ENCODE measurements at regions not wholly inside any gene's neighbourhood (a gene's known extent, or its start where the extent isn't known, plus 50 kb on each side); places are given as distances from the start of the nearest gene placed in this dataset.

DNA sequence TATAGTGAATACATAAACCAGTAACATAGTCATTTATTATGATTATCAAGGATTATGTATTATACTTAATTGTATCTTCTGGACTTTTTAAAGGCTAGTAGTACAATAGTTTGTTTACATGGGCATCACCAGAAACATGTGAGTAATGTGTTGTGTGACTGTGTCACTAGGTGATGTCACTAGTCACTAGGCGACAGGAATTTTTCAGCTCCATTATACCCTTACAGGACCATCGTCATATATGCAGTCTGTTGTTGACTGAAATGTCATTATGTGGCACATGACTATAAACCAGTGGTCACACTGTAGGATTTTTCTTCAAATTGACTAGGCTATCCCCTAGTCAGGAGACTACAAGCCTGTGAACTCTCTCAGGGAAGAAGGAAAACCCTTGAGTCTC, 86.5 kb upstream of the CENPW start:
- Histone ChIP-seq H3K27ac (ENCODE audit: low read depth, low read length) (no peak overlapping the region), H3K36me3 (ENCODE audit: control insufficient read depth, insufficient read depth, low read length) (no peaks in the 10 kb centered on the region), H2BK120ac (ENCODE audit: low read depth, low read length) (no peak overlapping the region), H3K79me2 (ENCODE audit: control insufficient read depth, insufficient read depth, low read length) (no peaks in the 10 kb centered on the region), H3K4ac (ENCODE audit: low read depth, low read length) (no peak overlapping the region), H3K27me3 (ENCODE audit: insufficient read depth, low read length, poor library complexity) (no peaks in the 10 kb centered on the region), H3K4me3 (ENCODE audit: low read length) (no peak overlapping the region), H3K56ac (ENCODE audit: low read length) (no peak overlapping the region), H3K4me1 (ENCODE audit: control insufficient read depth, low read depth, low read length) (no peaks in the 10 kb centered on the region), H3K79me1 (ENCODE audit: low read length) (no peaks in the 10 kb centered on the region), H3K4me2 (ENCODE audit: low read length) (no peak overlapping the region), H3K23ac (ENCODE audit: low read length) (no peak overlapping the region), H2AK5ac (ENCODE audit: low read length) (no peak overlapping the region), H2BK5ac (ENCODE audit: low read length) (no peak overlapping the region), H3K18ac (ENCODE audit: low read length) (no peak overlapping the region), H3K9ac (ENCODE audit: low read length) (no peak overlapping the region), H2BK15ac (replicated peaks; ENCODE audit: low read depth) (no peak overlapping the region), H4K8ac (ENCODE audit: low read depth, low read length) (no peak overlapping the region), H4K5ac (ENCODE audit: low read length) (no peak overlapping the region)
- no peak for DNase-seq
- WGBS (ENCODE audit: extremely low coverage, insufficient coverage, low lambda C conversion rate), result no CpG with 5 or more reads among the region's 2 CpGs

DNA sequence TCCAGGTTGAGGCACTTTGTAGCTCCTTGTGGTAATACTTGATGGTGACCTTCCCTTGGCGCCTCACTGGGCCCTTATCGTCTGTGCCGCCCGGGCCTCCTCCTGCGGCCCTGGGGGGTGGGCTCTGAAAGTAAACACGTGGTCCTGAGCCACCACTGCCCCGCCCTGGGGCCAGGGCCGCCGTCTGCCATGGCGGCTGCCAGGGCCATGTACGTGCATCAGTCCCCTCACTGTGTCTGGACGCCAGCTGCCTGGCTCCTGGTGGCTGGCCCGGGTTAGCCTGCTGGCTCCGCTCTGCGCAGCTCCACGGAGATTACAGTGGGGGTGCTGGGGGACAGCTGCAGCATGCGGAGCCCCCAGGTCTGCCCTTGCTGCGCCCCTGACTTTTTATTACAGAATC, 81.8 kb upstream of the CENPW start:
- Histone ChIP-seq H4K8ac (ENCODE audit: low read depth, low read length) (no peak overlapping the region), H3K79me2 (ENCODE audit: control insufficient read depth, insufficient read depth, low read length) (no peaks in the 10 kb centered on the region), H3K27ac (ENCODE audit: low read depth, low read length) (no peak overlapping the region), H3K4me3 (ENCODE audit: low read length) (no peak overlapping the region), H2AK5ac (ENCODE audit: low read length) (no peak overlapping the region), H3K27me3 (ENCODE audit: insufficient read depth, low read length, poor library complexity) (no peaks in the 10 kb centered on the region), H4K5ac (ENCODE audit: low read length) (no peak overlapping the region), H3K4ac (ENCODE audit: low read depth, low read length) (no peak overlapping the region), H2BK5ac (ENCODE audit: low read length) (no peak overlapping the region), H3K23ac (ENCODE audit: low read length) (no peak overlapping the region), H3K36me3 (ENCODE audit: control insufficient read depth, insufficient read depth, low read length) (no peaks in the 10 kb centered on the region), H3K4me2 (ENCODE audit: low read length) (no peak overlapping the region), H3K79me1 (ENCODE audit: low read length) (no peaks in the 10 kb centered on the region), H3K9ac (ENCODE audit: low read length) (no peak overlapping the region), H2BK15ac (replicated peaks; ENCODE audit: low read depth) (no peak overlapping the region), H3K4me1 (ENCODE audit: control insufficient read depth, low read depth, low read length) (no peaks in the 10 kb centered on the region), H2BK120ac (ENCODE audit: low read depth, low read length) (no peak overlapping the region), H3K18ac (ENCODE audit: low read length) (no peak overlapping the region), H3K56ac (ENCODE audit: low read length) (no peak overlapping the region)
- no CpG with 5 or more reads among the region's 18 CpGs for whole genome bisulfite sequencing (ENCODE audit: extremely low coverage, insufficient coverage, low lambda C conversion rate)
- no peak for DNase-seq

DNA sequence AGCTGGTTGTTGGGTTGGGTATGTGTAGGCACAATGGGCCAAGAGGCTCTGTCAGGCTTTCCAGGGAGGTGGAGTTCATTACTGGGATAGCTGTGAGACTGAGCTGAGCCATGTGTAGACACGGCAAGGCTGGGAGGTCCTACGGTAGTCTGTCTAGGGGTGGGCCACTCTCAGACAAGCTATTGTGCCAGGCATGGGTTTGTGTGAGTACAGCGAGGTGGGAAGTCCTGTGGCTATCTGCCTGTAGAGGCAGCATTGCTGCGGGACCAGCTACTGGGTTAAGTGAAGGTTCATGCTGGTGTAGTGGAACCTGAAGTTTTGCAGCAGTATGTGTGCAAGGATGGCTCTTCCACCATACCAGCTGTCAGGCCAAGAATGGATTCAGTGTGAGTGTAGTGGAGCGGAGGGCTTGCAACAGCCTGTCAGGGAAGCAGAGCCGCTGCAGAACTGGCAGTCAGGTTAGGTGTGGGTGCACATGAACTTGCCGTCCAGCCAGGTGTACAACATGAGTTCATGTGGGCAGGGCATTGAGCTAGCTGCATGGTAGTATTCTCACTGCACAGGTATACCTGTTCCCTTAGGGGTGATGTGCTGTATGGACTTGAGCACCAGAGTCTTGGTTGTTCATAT, 78.0 kb upstream of the CENPW start:
- Histone ChIP-seq H3K79me2 (ENCODE audit: control insufficient read depth, insufficient read depth, low read length) (no peaks in the 10 kb centered on the region), H3K79me1 (ENCODE audit: low read length) (no peaks in the 10 kb centered on the region), H3K4ac (ENCODE audit: low read depth, low read length) (no peak overlapping the region), H4K5ac (ENCODE audit: low read length) (no peak overlapping the region), H3K9ac (ENCODE audit: low read length) (no peak overlapping the region), H3K4me1 (ENCODE audit: control insufficient read depth, low read depth, low read length) (no peaks in the 10 kb centered on the region), H2BK15ac (replicated peaks; ENCODE audit: low read depth) (no peak overlapping the region), H3K36me3 (ENCODE audit: control insufficient read depth, insufficient read depth, low read length) (no peaks in the 10 kb centered on the region), H2AK5ac (ENCODE audit: low read length) (no peak overlapping the region), H3K23ac (ENCODE audit: low read length) (no peak overlapping the region), H2BK5ac (ENCODE audit: low read length) (no peak overlapping the region), H3K27me3 (ENCODE audit: insufficient read depth, low read length, poor library complexity) (no peaks in the 10 kb centered on the region), H3K4me3 (ENCODE audit: low read length) (no peak overlapping the region), H3K18ac (ENCODE audit: low read length) (no peak overlapping the region), H3K27ac (ENCODE audit: low read depth, low read length) (no peak overlapping the region), H2BK120ac (ENCODE audit: low read depth, low read length) (no peak overlapping the region), H4K8ac (ENCODE audit: low read depth, low read length) (no peak overlapping the region), H3K4me2 (ENCODE audit: low read length) (no peak overlapping the region), H3K56ac (ENCODE audit: low read length) (no peak overlapping the region)
- no CpG with 5 or more reads among the region's 7 CpGs for WGBS (ENCODE audit: extremely low coverage, insufficient coverage, low lambda C conversion rate)
- DNase-seq, result peak; percentile 13

DNA sequence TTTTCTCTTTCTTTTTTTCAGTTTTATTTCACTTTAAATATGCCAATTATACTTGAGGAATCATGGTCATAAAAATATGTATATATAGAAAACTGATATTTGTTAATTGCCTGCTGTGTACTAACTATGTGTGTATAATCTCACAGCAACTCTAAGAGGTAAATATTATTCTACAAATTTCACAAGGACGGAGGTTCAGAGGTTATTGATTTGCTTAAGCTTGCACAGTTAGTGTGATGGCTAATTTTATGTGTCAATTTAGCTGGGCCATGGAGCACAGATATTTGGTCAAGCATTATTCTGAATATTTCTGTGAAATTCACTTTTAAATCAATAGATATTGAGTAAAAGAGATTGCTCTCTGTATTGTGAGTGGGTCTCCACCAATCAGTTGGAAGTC, 75.7 kb upstream of the CENPW start:
- H3K56ac ChIP-seq (ENCODE audit: low read length), result no peak overlapping the region
- H3K27ac ChIP-seq (ENCODE audit: low read depth, low read length), result no peak overlapping the region
- H4K8ac ChIP-seq (ENCODE audit: low read depth, low read length), result no peak overlapping the region
- H2BK120ac ChIP-seq (ENCODE audit: low read depth, low read length), result no peak overlapping the region
- WGBS (ENCODE audit: extremely low coverage, insufficient coverage, low lambda C conversion rate), result no CpG with 5 or more reads among the region's 1 CpG
- no peaks in the 10 kb centered on the region for H3K4me1 ChIP-seq (ENCODE audit: control insufficient read depth, low read depth, low read length)
- no peaks in the 10 kb centered on the region for H3K36me3 ChIP-seq (ENCODE audit: control insufficient read depth, insufficient read depth, low read length)
- no peak overlapping the region for H2AK5ac ChIP-seq (ENCODE audit: low read length)
- no peaks in the 10 kb centered on the region for H3K79me1 ChIP-seq (ENCODE audit: low read length)
- DNase-seq, result no peak
- no peaks in the 10 kb centered on the region for H3K27me3 ChIP-seq (ENCODE audit: insufficient read depth, low read length, poor library complexity)
- H3K4me2 ChIP-seq (ENCODE audit: low read length), result no peak overlapping the region
- no peak overlapping the region for H3K4me3 ChIP-seq (ENCODE audit: low read length)
- no peak overlapping the region for H4K5ac ChIP-seq (ENCODE audit: low read length)
- no peak overlapping the region for H3K9ac ChIP-seq (ENCODE audit: low read length)
- no peaks in the 10 kb centered on the region for H3K79me2 ChIP-seq (ENCODE audit: control insufficient read depth, insufficient read depth, low read length)
- H3K4ac ChIP-seq (ENCODE audit: low read depth, low read length), result no peak overlapping the region
- no peak overlapping the region for H2BK5ac ChIP-seq (ENCODE audit: low read length)
- H2BK15ac ChIP-seq (replicated peaks; ENCODE audit: low read depth), result no peak overlapping the region
- no peak overlapping the region for H3K23ac ChIP-seq (ENCODE audit: low read length)
- no peak overlapping the region for H3K18ac ChIP-seq (ENCODE audit: low read length)

DNA sequence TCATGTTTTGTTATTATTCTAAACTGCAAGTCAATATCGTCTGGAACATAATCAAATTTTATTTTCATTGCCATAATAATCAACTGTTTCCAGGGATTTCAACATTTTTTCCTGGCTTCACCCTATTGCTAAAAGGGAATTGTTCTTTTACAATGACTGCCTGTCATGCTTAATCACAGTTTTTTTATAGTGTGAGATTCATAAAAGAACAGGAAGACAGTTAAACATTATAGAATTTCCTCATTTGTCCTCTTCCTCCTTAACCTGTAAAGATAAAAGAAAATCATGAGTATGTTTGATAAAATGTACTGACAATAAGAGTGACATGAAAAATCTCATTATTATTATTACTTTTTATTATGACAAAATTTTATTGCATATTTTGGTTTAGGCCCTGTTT, 73.3 kb upstream of the CENPW start:
- Histone ChIP-seq H3K18ac (ENCODE audit: low read length) (no peak overlapping the region), H3K4me3 (ENCODE audit: low read length) (no peak overlapping the region), H3K27me3 (ENCODE audit: insufficient read depth, low read length, poor library complexity) (no peaks in the 10 kb centered on the region), H4K5ac (ENCODE audit: low read length) (no peak overlapping the region), H3K4ac (ENCODE audit: low read depth, low read length) (no peak overlapping the region), H3K36me3 (ENCODE audit: control insufficient read depth, insufficient read depth, low read length) (no peaks in the 10 kb centered on the region), H3K4me2 (ENCODE audit: low read length) (no peak overlapping the region), H3K79me2 (ENCODE audit: control insufficient read depth, insufficient read depth, low read length) (no peaks in the 10 kb centered on the region), H2BK15ac (replicated peaks; ENCODE audit: low read depth) (no peak overlapping the region), H4K8ac (ENCODE audit: low read depth, low read length) (no peak overlapping the region), H3K27ac (ENCODE audit: low read depth, low read length) (no peak overlapping the region), H3K9ac (ENCODE audit: low read length) (no peak overlapping the region), H2BK5ac (ENCODE audit: low read length) (no peak overlapping the region), H3K4me1 (ENCODE audit: control insufficient read depth, low read depth, low read length) (no peaks in the 10 kb centered on the region), H3K23ac (ENCODE audit: low read length) (no peak overlapping the region), H3K79me1 (ENCODE audit: low read length) (no peaks in the 10 kb centered on the region), H2AK5ac (ENCODE audit: low read length) (no peak overlapping the region), H3K56ac (ENCODE audit: low read length) (no peak overlapping the region), H2BK120ac (ENCODE audit: low read depth, low read length) (no peak overlapping the region)
- no peak for DNase-seq
- no CpG with 5 or more reads among the region's 1 CpG for WGBS (ENCODE audit: extremely low coverage, insufficient coverage, low lambda C conversion rate)

DNA sequence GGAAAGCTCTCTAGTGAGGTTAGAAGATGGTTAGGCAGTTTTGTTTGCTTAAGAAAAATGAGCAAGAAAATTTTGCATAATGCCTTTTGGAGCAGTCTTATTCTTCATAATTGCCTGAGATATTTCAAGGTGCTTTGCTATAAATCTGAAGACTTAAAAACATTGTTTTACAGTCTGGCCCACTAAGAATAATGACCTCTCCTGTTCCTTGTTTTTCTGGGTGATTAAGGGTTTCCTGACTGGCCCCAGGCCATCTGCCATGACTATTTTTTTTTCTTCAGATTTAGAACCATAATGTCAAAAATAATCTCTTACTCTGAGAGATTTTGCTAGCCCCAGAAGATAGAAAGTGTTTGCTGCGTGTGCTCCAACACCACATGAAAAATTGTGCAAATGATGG, 72.3 kb upstream of the CENPW start:
- Histone ChIP-seq H2BK15ac (replicated peaks; ENCODE audit: low read depth) (no peak overlapping the region), H4K5ac (ENCODE audit: low read length) (no peak overlapping the region), H3K79me2 (ENCODE audit: control insufficient read depth, insufficient read depth, low read length) (no peaks in the 10 kb centered on the region), H3K4me2 (ENCODE audit: low read length) (no peak overlapping the region), H4K8ac (ENCODE audit: low read depth, low read length) (no peak overlapping the region), H3K18ac (ENCODE audit: low read length) (no peak overlapping the region), H2BK5ac (ENCODE audit: low read length) (no peak overlapping the region), H2AK5ac (ENCODE audit: low read length) (no peak overlapping the region), H3K4me3 (ENCODE audit: low read length) (no peak overlapping the region), H2BK120ac (ENCODE audit: low read depth, low read length) (no peak overlapping the region), H3K56ac (ENCODE audit: low read length) (no peak overlapping the region), H3K27me3 (ENCODE audit: insufficient read depth, low read length, poor library complexity) (no peaks in the 10 kb centered on the region), H3K27ac (ENCODE audit: low read depth, low read length) (no peak overlapping the region), H3K79me1 (ENCODE audit: low read length) (no peaks in the 10 kb centered on the region), H3K23ac (ENCODE audit: low read length) (no peak overlapping the region), H3K9ac (ENCODE audit: low read length) (no peak overlapping the region), H3K4me1 (ENCODE audit: control insufficient read depth, low read depth, low read length) (no peaks in the 10 kb centered on the region), H3K4ac (ENCODE audit: low read depth, low read length) (no peak overlapping the region), H3K36me3 (ENCODE audit: control insufficient read depth, insufficient read depth, low read length) (no peaks in the 10 kb centered on the region)
- DNase-seq, result no peak
- WGBS (ENCODE audit: extremely low coverage, insufficient coverage, low lambda C conversion rate), result no CpG with 5 or more reads among the region's 1 CpG

Measured in mesendoderm (in vitro differentiated cells).